ENCODE measurements at regions not wholly inside any gene's neighbourhood (a gene's known extent, or its start where the extent isn't known, plus 50 kb on each side); places are given as distances from the start of the nearest gene placed in this dataset.

DNA sequence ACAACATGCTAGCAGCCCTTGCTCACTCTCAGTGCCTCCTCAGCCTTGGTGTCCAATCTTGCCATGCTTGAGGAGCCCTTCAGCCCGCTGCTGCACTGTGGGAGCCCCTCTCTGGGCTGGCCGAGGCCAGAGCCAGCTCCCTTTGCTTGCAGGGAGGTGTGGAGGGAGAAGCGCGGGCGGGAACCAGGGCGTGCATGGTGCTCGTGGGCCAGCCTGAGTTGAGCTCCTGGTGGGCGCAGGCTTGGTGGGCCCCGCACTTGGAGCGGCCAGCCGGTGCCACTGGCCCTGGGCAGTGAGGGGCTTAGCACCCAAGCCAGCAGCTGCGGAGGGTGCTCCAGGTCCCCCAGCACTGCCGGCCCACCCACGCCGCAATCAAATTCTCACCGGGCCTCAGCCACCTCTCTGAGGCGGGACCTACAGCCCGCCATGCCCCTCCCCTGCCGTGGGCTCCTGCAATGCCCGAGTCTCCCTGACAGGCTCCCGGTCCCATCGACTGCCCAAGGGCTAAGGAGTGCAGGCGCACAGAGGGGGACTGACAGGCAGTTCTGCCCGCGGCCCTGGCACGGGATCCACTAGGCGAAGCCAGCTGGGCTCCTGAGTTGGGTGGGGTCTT, 333.5 kb downstream of the KCNN2 start:
- no peak overlapping the region for H3K4me3 ChIP-seq (ENCODE audit: low read length)
- no peaks in the 10 kb centered on the region for H3K27me3 ChIP-seq (ENCODE audit: insufficient read depth, low read length)
- H3K4me1 ChIP-seq (ENCODE audit: insufficient read depth, low read length), result no peaks in the 10 kb centered on the region
- H3K9me3 ChIP-seq (ENCODE audit: low read depth, low read length), result peaks cover under 1% of the 10 kb centered on the region

- Histone ChIP-seq H3K9me3 (ENCODE audit: low read depth, low read length) (peaks cover 5% of the 10 kb centered on the region), H3K27me3 (ENCODE audit: insufficient read depth, low read length) (no peaks in the 10 kb centered on the region), H3K4me1 (ENCODE audit: insufficient read depth, low read length) (no peaks in the 10 kb centered on the region), H3K4me3 (ENCODE audit: low read length) (no peak overlapping the region)
These were observed 324.5 kb downstream of the KCNN2 start for GRCh38 chr5:114686356-114686755.

DNA sequence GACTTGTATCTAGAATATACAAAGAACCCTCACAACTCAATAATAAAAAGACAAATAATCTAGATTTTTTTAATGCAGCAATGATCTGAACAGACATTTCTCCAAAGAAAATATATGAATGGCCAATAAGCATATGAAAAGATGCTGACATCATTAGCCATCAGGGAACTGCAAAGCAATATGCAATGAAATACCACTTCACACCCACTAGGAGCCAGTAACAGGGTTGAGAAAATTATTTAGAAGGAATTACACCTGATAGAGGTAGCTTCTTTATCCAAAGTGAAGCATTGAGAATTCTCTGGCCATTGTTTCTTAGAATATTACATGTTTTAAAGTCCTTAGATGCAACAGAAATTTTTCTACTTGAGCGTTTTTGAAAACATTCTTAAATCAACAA, 316.9 kb downstream of the KCNN2 start:
- Histone ChIP-seq H3K4me3 (ENCODE audit: low read length) (no peak overlapping the region), H3K9me3 (ENCODE audit: low read depth, low read length) (no peaks in the 10 kb centered on the region), H3K4me1 (ENCODE audit: insufficient read depth, low read length) (no peaks in the 10 kb centered on the region), H3K27me3 (ENCODE audit: insufficient read depth, low read length) (no peaks in the 10 kb centered on the region)

- no peaks in the 10 kb centered on the region for H3K27me3 ChIP-seq (ENCODE audit: insufficient read depth, low read length)
- H3K9me3 ChIP-seq (ENCODE audit: low read depth, low read length), result no peaks in the 10 kb centered on the region
- no peaks in the 10 kb centered on the region for H3K4me1 ChIP-seq (ENCODE audit: insufficient read depth, low read length)
- H3K4me3 ChIP-seq (ENCODE audit: low read length), result no peak overlapping the region
These were observed 303.7 kb downstream of the KCNN2 start for GRCh38 chr5:114665551-114665950.

GRCh38 chr5:114660791-114661190, 298.9 kb downstream of the KCNN2 start:
- Histone ChIP-seq H3K9me3 (ENCODE audit: low read depth, low read length) (no peaks in the 10 kb centered on the region), H3K27me3 (ENCODE audit: insufficient read depth, low read length) (no peaks in the 10 kb centered on the region), H3K4me1 (ENCODE audit: insufficient read depth, low read length) (no peaks in the 10 kb centered on the region), H3K4me3 (ENCODE audit: low read length) (no peak overlapping the region)

GRCh38 chr5:114658194-114658593, 296.3 kb downstream of the KCNN2 start:
- Histone ChIP-seq H3K4me1 (ENCODE audit: insufficient read depth, low read length) (no peaks in the 10 kb centered on the region), H3K4me3 (ENCODE audit: low read length) (no peak overlapping the region), H3K27me3 (ENCODE audit: insufficient read depth, low read length) (no peaks in the 10 kb centered on the region)

GRCh38 chr5:114657342-114658130, 295.7 kb downstream of the KCNN2 start:
- H3K27me3 ChIP-seq (ENCODE audit: insufficient read depth, low read length), result no peaks in the 10 kb centered on the region
- H3K9me3 ChIP-seq (ENCODE audit: low read depth, low read length), result no peaks in the 10 kb centered on the region
- no peaks in the 10 kb centered on the region for H3K4me1 ChIP-seq (ENCODE audit: insufficient read depth, low read length)
- H3K4me3 ChIP-seq (ENCODE audit: low read length), result no peak overlapping the region

More at GRCh38 chr5:114658194-114658593, 296.3 kb downstream of the KCNN2 start:
- no peaks in the 10 kb centered on the region for H3K9me3 ChIP-seq (ENCODE audit: low read depth, low read length)

DNA sequence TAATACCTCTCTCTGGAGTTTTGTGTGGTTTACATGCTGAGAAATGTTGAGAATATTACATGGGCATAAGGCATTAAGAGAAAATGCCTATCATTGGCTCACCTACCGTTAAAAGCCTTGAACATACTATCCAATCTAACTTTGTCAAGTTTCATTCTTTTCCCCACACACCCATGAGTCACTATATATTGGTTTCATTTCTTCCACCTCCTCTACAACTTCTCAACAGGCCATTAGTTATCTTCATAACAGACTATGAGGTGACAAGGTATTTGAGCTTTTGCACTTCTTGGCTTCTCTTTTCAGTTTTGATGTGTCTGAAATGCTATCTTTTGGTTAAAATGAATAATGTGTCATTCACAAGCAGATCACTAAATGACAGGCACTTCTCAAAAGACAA, 288.0 kb downstream of the KCNN2 start:
- Histone ChIP-seq H3K4me3 (ENCODE audit: low read length) (no peak overlapping the region), H3K4me1 (ENCODE audit: insufficient read depth, low read length) (no peaks in the 10 kb centered on the region), H3K9me3 (ENCODE audit: low read depth, low read length) (no peaks in the 10 kb centered on the region), H3K27me3 (ENCODE audit: insufficient read depth, low read length) (no peaks in the 10 kb centered on the region)

DNA sequence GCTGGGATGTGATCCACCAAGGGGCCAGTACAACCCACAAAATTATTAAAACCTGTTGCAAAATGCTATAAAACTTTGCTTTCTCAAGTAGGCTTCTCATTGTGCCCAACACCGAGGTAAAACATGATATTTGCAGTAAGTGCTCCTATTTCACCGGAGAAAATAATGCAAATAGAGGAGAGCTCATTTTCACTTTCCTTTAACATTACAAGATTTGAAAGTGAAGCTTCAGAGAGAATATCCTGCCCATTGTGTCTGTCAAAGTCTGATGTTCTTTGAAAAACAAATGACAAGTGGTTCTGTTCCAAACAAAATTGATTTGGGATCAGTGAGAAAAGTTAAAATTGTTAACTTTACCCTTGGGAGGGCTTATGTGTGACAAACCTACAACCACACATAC, 287.1 kb downstream of the KCNN2 start:
- H3K9me3 ChIP-seq (ENCODE audit: low read depth, low read length), result no peaks in the 10 kb centered on the region
- H3K4me1 ChIP-seq (ENCODE audit: insufficient read depth, low read length), result no peaks in the 10 kb centered on the region
- H3K27me3 ChIP-seq (ENCODE audit: insufficient read depth, low read length), result no peaks in the 10 kb centered on the region
- H3K4me3 ChIP-seq (ENCODE audit: low read length), result no peak overlapping the region

- H3K4me3 ChIP-seq (ENCODE audit: low read length), result no peak overlapping the region
- no peaks in the 10 kb centered on the region for H3K27me3 ChIP-seq (ENCODE audit: insufficient read depth, low read length)
- H3K4me1 ChIP-seq (ENCODE audit: insufficient read depth, low read length), result no peaks in the 10 kb centered on the region
- H3K9me3 ChIP-seq (ENCODE audit: low read depth, low read length), result no peaks in the 10 kb centered on the region
These were observed 282.7 kb downstream of the KCNN2 start for GRCh38 chr5:114644576-114644975.

- Histone ChIP-seq H3K4me1 (ENCODE audit: insufficient read depth, low read length) (no peaks in the 10 kb centered on the region), H3K27me3 (ENCODE audit: insufficient read depth, low read length) (no peaks in the 10 kb centered on the region), H3K9me3 (ENCODE audit: low read depth, low read length) (no peaks in the 10 kb centered on the region), H3K4me3 (ENCODE audit: low read length) (no peak overlapping the region)
These were observed 274.4 kb downstream of the KCNN2 start for GRCh38 chr5:114636271-114636670.

DNA sequence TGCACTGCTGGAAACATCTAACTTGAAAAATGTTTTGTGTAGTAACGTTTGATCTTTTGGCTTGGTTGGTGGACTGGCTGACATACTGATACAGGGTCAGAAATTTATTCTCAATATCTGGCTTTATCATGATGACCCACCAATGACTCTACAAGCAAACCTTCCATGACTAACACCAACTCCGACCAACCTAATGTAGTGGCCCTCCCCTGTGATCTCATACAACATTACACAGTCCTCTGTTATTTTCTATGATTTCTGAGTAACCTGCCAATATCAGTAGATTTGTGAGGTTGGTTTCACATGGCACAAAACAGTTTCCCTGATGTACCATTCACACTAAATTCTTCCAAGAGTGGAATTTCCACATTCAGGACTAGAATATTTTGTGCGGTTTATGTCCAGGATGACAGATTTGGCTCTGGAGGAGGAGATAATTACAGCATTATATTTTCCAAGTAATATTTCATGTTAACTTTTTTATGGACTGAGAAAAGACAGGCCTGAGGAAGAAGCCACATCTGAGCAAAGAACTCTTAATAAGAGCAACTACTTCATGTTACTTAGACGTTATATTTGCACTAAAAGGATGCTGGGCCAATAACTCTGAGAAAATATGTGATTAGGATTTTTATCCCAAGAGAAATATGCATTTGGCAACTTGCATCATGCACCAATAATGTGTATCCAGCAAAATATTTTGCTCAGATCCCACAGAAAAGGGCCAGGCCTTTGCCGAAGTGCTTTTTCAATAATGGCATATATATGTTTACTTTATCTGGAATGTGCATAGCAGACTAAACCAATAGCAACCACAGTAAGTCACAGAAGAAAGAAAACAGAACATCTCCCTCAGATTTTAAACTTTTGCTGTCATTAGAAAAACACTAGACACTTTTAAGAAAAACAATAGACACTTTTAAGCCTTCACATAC, 273.4 kb downstream of the KCNN2 start:
- H3K27me3 ChIP-seq (ENCODE audit: insufficient read depth, low read length), result no peaks in the 10 kb centered on the region
- H3K4me1 ChIP-seq (ENCODE audit: insufficient read depth, low read length), result no peaks in the 10 kb centered on the region
- no peaks in the 10 kb centered on the region for H3K9me3 ChIP-seq (ENCODE audit: low read depth, low read length)

GRCh38 chr5:114634517-114634916, 272.6 kb downstream of the KCNN2 start:
- Histone ChIP-seq H3K4me1 (ENCODE audit: insufficient read depth, low read length) (no peaks in the 10 kb centered on the region), H3K9me3 (ENCODE audit: low read depth, low read length) (no peaks in the 10 kb centered on the region), H3K27me3 (ENCODE audit: insufficient read depth, low read length) (no peaks in the 10 kb centered on the region), H3K4me3 (ENCODE audit: low read length) (no peak overlapping the region)

More for the DNA sequence above, 273.4 kb downstream of the KCNN2 start:
- no peak overlapping the region for H3K4me3 ChIP-seq (ENCODE audit: low read length)

GRCh38 chr5:114612406-114612805, 250.5 kb downstream of the KCNN2 start:
- peaks cover 4% of the 10 kb centered on the region for H3K9me3 ChIP-seq (ENCODE audit: low read depth, low read length)
- no peak overlapping the region for H3K4me3 ChIP-seq (ENCODE audit: low read length)
- H3K4me1 ChIP-seq (ENCODE audit: insufficient read depth, low read length), result no peaks in the 10 kb centered on the region
- H3K27me3 ChIP-seq (ENCODE audit: insufficient read depth, low read length), result no peaks in the 10 kb centered on the region

GRCh38 chr5:114581136-114581535, 219.3 kb downstream of the KCNN2 start:
- no peaks in the 10 kb centered on the region for H3K4me1 ChIP-seq (ENCODE audit: insufficient read depth, low read length)
- no peaks in the 10 kb centered on the region for H3K9me3 ChIP-seq (ENCODE audit: low read depth, low read length)
- H3K4me3 ChIP-seq (ENCODE audit: low read length), result no peak overlapping the region
- no peaks in the 10 kb centered on the region for H3K27me3 ChIP-seq (ENCODE audit: insufficient read depth, low read length)

Measured in mononuclear cell (primary cell).